WTC11 (cell line): ENCODE measurements at regions not wholly inside any gene's neighbourhood (a gene's known extent, or its start where the extent isn't known, plus 50 kb on each side); places are given as distances from the start of the nearest gene placed in this dataset.

Experiments
- CREB1 ChIP-seq: sonication (generic); formaldehyde crosslinking; IDR thresholded peaks from 2 replicates; pipeline ENCODE4 v1.8.0; 2023; ENCODE audit warnings: mild to moderate bottlenecking, missing genetic modification reagents
- ESRRA ChIP-seq: sonication (generic); formaldehyde crosslinking; IDR thresholded peaks from 2 replicates; pipeline ENCODE4 v1.8.1; 2022; ENCODE audit warnings: mild to moderate bottlenecking, missing genetic modification reagents, borderline replicate concordance
- ZNF121 ChIP-seq: sonication (generic); formaldehyde crosslinking; IDR thresholded peaks from 2 replicates; pipeline ENCODE4 v1.8.0; 2023; ENCODE audit warnings: missing genetic modification reagents
- ZNF423 ChIP-seq: fragments of 250-450 bp; sonication (Bioruptor Pico); IDR thresholded peaks from 2 replicates; pipeline ENCODE4 v2.1.2; 2022; ENCODE audit warnings: mild to moderate bottlenecking, moderate library complexity
- TF ChIP-seq, protein P1 (sequence below): fragments of 200-600 bp; IDR thresholded peaks from 2 replicates; pipeline ENCODE4 v1.8.0; 2022; ENCODE audit warnings: antibody characterized with exemption
- TF ChIP-seq, protein P2 (sequence below): sonication (generic); formaldehyde crosslinking; IDR thresholded peaks from 2 replicates; pipeline ENCODE4 v1.8.1; 2022; ENCODE audit warnings: mild to moderate bottlenecking, moderate library complexity, missing genetic modification reagents

DNA sequence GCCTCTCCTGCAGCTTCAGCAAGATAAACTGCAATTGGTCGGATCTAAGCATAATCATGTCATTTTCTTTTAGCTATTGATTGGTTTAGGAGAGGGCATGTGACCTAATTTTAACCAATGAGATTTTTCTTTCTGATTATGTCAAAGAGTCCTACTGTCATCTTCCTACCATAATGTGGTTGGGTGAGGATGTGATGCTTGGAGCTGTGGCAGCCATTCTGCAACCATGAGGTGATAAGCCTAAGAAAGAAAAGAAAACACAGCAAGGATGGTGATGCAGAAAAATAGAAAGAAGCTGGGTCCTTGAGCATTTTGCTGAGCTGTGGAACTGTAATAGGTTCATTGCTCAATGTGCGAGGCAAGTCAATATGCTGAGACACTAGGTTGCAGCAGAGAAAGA is 121.7 kb upstream of the CRHR1 start:
- TF ChIP-seq ZNF423 (CRISPR knock-in tag), result no peak
- TF ChIP-seq, protein P1, sequence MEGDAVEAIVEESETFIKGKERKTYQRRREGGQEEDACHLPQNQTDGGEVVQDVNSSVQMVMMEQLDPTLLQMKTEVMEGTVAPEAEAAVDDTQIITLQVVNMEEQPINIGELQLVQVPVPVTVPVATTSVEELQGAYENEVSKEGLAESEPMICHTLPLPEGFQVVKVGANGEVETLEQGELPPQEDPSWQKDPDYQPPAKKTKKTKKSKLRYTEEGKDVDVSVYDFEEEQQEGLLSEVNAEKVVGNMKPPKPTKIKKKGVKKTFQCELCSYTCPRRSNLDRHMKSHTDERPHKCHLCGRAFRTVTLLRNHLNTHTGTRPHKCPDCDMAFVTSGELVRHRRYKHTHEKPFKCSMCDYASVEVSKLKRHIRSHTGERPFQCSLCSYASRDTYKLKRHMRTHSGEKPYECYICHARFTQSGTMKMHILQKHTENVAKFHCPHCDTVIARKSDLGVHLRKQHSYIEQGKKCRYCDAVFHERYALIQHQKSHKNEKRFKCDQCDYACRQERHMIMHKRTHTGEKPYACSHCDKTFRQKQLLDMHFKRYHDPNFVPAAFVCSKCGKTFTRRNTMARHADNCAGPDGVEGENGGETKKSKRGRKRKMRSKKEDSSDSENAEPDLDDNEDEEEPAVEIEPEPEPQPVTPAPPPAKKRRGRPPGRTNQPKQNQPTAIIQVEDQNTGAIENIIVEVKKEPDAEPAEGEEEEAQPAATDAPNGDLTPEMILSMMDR, result no peak
- TF ChIP-seq CREB1 (CRISPR knock-in tag), result no peak
- TF ChIP-seq, protein P2, sequence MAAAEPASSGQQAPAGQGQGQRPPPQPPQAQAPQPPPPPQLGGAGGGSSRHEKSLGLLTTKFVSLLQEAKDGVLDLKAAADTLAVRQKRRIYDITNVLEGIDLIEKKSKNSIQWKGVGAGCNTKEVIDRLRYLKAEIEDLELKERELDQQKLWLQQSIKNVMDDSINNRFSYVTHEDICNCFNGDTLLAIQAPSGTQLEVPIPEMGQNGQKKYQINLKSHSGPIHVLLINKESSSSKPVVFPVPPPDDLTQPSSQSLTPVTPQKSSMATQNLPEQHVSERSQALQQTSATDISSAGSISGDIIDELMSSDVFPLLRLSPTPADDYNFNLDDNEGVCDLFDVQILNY, result no peak
- no peak for TF ChIP-seq ESRRA
- TF ChIP-seq ZNF121 (CRISPR knock-in tag), result no peak
